WTC11 (cell line): ENCODE measurements at regions not wholly inside any gene's neighbourhood (a gene's known extent, or its start where the extent isn't known, plus 50 kb on each side); places are given as distances from the start of the nearest gene placed in this dataset.
A peak's percentile ranks its signal among the peaks of the same experiment; 100 is the strongest.

Source experiments
- ATAC-seq: fragments of 200-7000 bp; cut with Tn5 transposase; 2 replicates; pipeline ENCODE4 v1.10.0; 2021; ENCODE audit warnings: mild to moderate bottlenecking, moderate library complexity
- CTCF ChIA-PET: fragments of 300-600 bp; sonication (Branson Sonifier 250); formaldehyde crosslinking; loops from one replicate; lab custom pipeline; 2021; ENCODE audit warnings: antibody characterized with exemption; lab: Charles Lee
- POLR2A ChIA-PET: fragments of 350-600 bp; sonication (Branson Sonifier 250); formaldehyde crosslinking; loops from one replicate; lab custom pipeline; 2021; ENCODE audit warnings: antibody characterized with exemption; lab: Charles Lee
- DNase-seq: peaks from one replicate; pipeline ENCODE4 v3.0.0; 2021; ENCODE audit warnings: low spot score
- H3K27ac Mint-ChIP-seq: 2 replicates; pipeline ENCODE4 v1.8.0; 2021; ENCODE audit warnings: mixed read lengths
- H3K27me3 Mint-ChIP-seq: 2 replicates; pipeline ENCODE4 v1.8.0; 2021; ENCODE audit warnings: low read depth, mild to moderate bottlenecking, moderate library complexity, mixed read lengths
- H3K36me3 Mint-ChIP-seq: 2 replicates; pipeline ENCODE4 v1.8.0; 2021; ENCODE audit warnings: mixed read lengths
- H3K4me1 Mint-ChIP-seq: 2 replicates; pipeline ENCODE4 v1.8.0; 2022; ENCODE audit warnings: mixed read lengths
- H3K4me3 Mint-ChIP-seq: 2 replicates; pipeline ENCODE4 v1.8.0; 2021; ENCODE audit warnings: mild to moderate bottlenecking, moderate library complexity, mixed read lengths
- H3K9me3 Mint-ChIP-seq: 2 replicates; pipeline ENCODE4 v1.8.0; 2021; ENCODE audit warnings: mixed read lengths
- ATF1 ChIP-seq: sonication (generic); formaldehyde crosslinking; IDR thresholded peaks from 2 replicates; pipeline ENCODE4 v1.8.1; 2023; ENCODE audit warnings: mild to moderate bottlenecking, moderate library complexity, missing genetic modification reagents
- ATF2 ChIP-seq: sonication (generic); formaldehyde crosslinking; IDR thresholded peaks from 2 replicates; pipeline ENCODE4 v1.8.1; 2022; ENCODE audit warnings: low read depth, missing genetic modification reagents, borderline replicate concordance
- CBFB ChIP-seq: sonication (generic); formaldehyde crosslinking; IDR thresholded peaks from 2 replicates; pipeline ENCODE4 v1.8.1; 2022; ENCODE audit warnings: mild to moderate bottlenecking, low read depth, missing genetic modification reagents
- CDX4 ChIP-seq: fragments of 250-450 bp; sonication (Bioruptor Pico); IDR thresholded peaks from 2 replicates; pipeline ENCODE4 v1.9.0; 2021; ENCODE audit warnings: moderate library complexity, mild to moderate bottlenecking, inconsistent platforms, borderline replicate concordance
- CREB1 ChIP-seq: sonication (generic); formaldehyde crosslinking; IDR thresholded peaks from 2 replicates; pipeline ENCODE4 v1.8.0; 2023; ENCODE audit warnings: mild to moderate bottlenecking, missing genetic modification reagents
- CREM ChIP-seq: sonication (generic); formaldehyde crosslinking; IDR thresholded peaks from 2 replicates; pipeline ENCODE4 v1.8.1; 2022; ENCODE audit warnings: mild to moderate bottlenecking, missing genetic modification reagents, moderate library complexity
- ELF4 ChIP-seq: sonication (generic); formaldehyde crosslinking; IDR thresholded peaks from 2 replicates; pipeline ENCODE4 v1.8.1; 2022; ENCODE audit warnings: low read depth, mild to moderate bottlenecking, moderate library complexity, missing genetic modification reagents
- EMX1 ChIP-seq: fragments of 250-450 bp; sonication (Bioruptor Pico); IDR thresholded peaks from 2 replicates; pipeline ENCODE4 v1.8.0; 2021; ENCODE audit warnings: mild to moderate bottlenecking
- ESRRA ChIP-seq: sonication (generic); formaldehyde crosslinking; IDR thresholded peaks from 2 replicates; pipeline ENCODE4 v1.8.1; 2022; ENCODE audit warnings: mild to moderate bottlenecking, missing genetic modification reagents, borderline replicate concordance
- ETV6 ChIP-seq: sonication (generic); formaldehyde crosslinking; IDR thresholded peaks from 2 replicates; pipeline ENCODE4 v1.8.1; 2022; ENCODE audit warnings: mild to moderate bottlenecking, missing genetic modification reagents
- FOXK1 ChIP-seq: sonication (generic); formaldehyde crosslinking; IDR thresholded peaks from 2 replicates; pipeline ENCODE4 v1.8.0; 2022; ENCODE audit warnings: mild to moderate bottlenecking, moderate library complexity, missing genetic modification reagents
- JUN ChIP-seq: sonication (generic); formaldehyde crosslinking; IDR thresholded peaks from 2 replicates; pipeline ENCODE4 v1.8.0; 2023; ENCODE audit warnings: mild to moderate bottlenecking, missing genetic modification reagents
- MAX ChIP-seq: sonication (generic); formaldehyde crosslinking; IDR thresholded peaks from 2 replicates; pipeline ENCODE4 v1.8.0; 2022; ENCODE audit warnings: mild to moderate bottlenecking, missing genetic modification reagents
- NFATC4 ChIP-seq: fragments of 250-450 bp; sonication (Bioruptor Pico); IDR thresholded peaks from 2 replicates; pipeline ENCODE4 v1.9.0; 2021; ENCODE audit warnings: mild to moderate bottlenecking
- NFE2L1 ChIP-seq: sonication (generic); formaldehyde crosslinking; IDR thresholded peaks from 2 replicates; pipeline ENCODE4 v1.8.1; 2023; ENCODE audit warnings: missing genetic modification reagents
- NR1H2 ChIP-seq: sonication (generic); formaldehyde crosslinking; IDR thresholded peaks from 2 replicates; pipeline ENCODE4 v1.9.0; 2021; ENCODE audit warnings: mild to moderate bottlenecking, moderate library complexity, missing genetic modification reagents
- SMAD4 ChIP-seq: sonication (generic); formaldehyde crosslinking; IDR thresholded peaks from 2 replicates; pipeline ENCODE4 v1.8.0; 2022; ENCODE audit warnings: mild to moderate bottlenecking, missing genetic modification reagents
- SP1 ChIP-seq: sonication (generic); formaldehyde crosslinking; conservative IDR thresholded peaks from 2 replicates; pipeline ENCODE4 v1.8.1; 2022; ENCODE audit warnings: missing genetic modification reagents
- USF1 ChIP-seq: sonication (generic); formaldehyde crosslinking; IDR thresholded peaks from 2 replicates; pipeline ENCODE4 v1.8.0; 2022; ENCODE audit warnings: mild to moderate bottlenecking, missing genetic modification reagents
- ZNF232 ChIP-seq: sonication (generic); formaldehyde crosslinking; IDR thresholded peaks from 2 replicates; pipeline ENCODE4 v1.8.0; 2022; ENCODE audit warnings: mild to moderate bottlenecking, missing genetic modification reagents
- ZNF263 ChIP-seq: sonication (generic); formaldehyde crosslinking; IDR thresholded peaks from 2 replicates; pipeline ENCODE4 v1.8.1; 2022; ENCODE audit warnings: low read depth, mild to moderate bottlenecking, moderate library complexity, missing genetic modification reagents
- ZNF396 ChIP-seq: fragments of 250-450 bp; sonication (Bioruptor Pico); IDR thresholded peaks from 2 replicates; pipeline ENCODE4 v1.8.0; 2021; ENCODE audit warnings: mild to moderate bottlenecking, moderate library complexity, borderline replicate concordance
- ZNF423 ChIP-seq: fragments of 250-450 bp; sonication (Bioruptor Pico); IDR thresholded peaks from 2 replicates; pipeline ENCODE4 v2.1.2; 2022; ENCODE audit warnings: mild to moderate bottlenecking, moderate library complexity
- ZNF512 ChIP-seq: sonication (generic); formaldehyde crosslinking; IDR thresholded peaks from 2 replicates; pipeline ENCODE4 v1.8.1; 2022; ENCODE audit warnings: missing genetic modification reagents, borderline replicate concordance
- ZNF671 ChIP-seq: fragments of 250-450 bp; sonication (Bioruptor Pico); IDR thresholded peaks from 2 replicates; pipeline ENCODE4 v1.8.0; 2021; ENCODE audit warnings: mild to moderate bottlenecking
- TF ChIP-seq, protein P1 (sequence below): sonication (generic); formaldehyde crosslinking; IDR thresholded peaks from 2 replicates; pipeline ENCODE4 v1.8.1; 2023; ENCODE audit warnings: mild to moderate bottlenecking, missing genetic modification reagents, moderate library complexity
- TF ChIP-seq, protein P2 (sequence below): sonication (generic); formaldehyde crosslinking; IDR thresholded peaks from 2 replicates; pipeline ENCODE4 v1.8.1; 2023; ENCODE audit warnings: mild to moderate bottlenecking, missing genetic modification reagents

DNA sequence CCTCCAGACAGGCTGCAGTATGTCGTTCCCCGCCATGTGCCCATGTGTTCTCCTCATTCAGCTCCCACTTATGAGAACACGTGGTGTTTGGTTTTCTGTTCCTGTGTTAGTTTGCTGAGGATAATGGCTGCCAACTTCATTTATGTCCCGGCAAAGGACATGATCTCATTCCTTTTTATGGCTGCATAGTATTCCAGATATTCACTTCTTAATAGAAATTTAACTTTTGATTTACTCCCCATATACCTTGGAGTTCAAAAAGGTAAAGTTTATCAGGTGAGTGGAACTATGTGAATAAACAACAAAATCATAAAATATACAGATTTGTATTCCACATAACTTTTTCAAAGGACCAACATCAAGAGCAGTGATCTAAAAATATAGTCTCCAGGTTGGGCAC, 372.6 kb downstream of the STK39 start (continued):
- TF ChIP-seq NFATC4 (no peak), ZNF396 (CRISPR knock-in tag) (no peak), FOXK1 (CRISPR knock-in tag) (no peak)
- TF ChIP-seq, protein P1, sequence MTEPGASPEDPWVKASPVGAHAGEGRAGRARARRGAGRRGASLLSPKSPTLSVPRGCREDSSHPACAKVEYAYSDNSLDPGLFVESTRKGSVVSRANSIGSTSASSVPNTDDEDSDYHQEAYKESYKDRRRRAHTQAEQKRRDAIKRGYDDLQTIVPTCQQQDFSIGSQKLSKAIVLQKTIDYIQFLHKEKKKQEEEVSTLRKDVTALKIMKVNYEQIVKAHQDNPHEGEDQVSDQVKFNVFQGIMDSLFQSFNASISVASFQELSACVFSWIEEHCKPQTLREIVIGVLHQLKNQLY = no peak

DNA sequence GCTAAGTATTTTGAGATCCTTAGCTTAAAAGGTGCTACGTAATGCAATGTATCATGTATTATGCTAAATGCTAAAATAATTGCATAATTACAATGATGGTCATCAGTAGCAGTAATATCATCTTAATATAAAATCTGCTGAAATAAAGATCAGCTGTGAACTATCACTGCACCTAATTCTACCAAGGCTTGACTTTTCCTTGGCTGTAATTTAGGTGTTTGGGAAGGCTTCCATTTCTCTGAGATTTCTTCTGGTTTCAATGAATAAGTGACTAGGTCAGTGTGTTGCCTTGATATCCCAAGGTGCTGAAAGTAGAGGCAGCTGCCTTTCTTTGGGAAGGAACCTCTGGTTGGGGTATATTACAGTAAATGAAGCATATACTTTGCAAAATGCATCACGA, 376.1 kb downstream of the STK39 start:
- ChIA-PET CTCF (no interaction called here), POLR2A (interaction anchor here (0.6 kb wide), 1 partner anchor 68 kb away, joined by 3 read pairs; no protein-coding TSS in a partner anchor)
- Mint-ChIP-seq H3K4me3 (no peak overlapping the region), H3K4me1 (no peaks in the 10 kb centered on the region), H3K27me3 (no peaks in the 10 kb centered on the region), H3K27ac (no peak overlapping the region; the same call in 1 of the 2 replicates), H3K36me3 (peaks cover 28% of the 10 kb centered on the region), H3K9me3 (peaks cover 18% of the 10 kb centered on the region)
- ATAC-seq (no peak), DNase-seq (no peak)
- TF ChIP-seq ESRRA (CRISPR knock-in tag) (no peak), ZNF671 (CRISPR knock-in tag) (no peak), ELF4 (CRISPR knock-in tag) (no peak), NR1H2 (CRISPR knock-in tag) (no peak), ZNF423 (CRISPR knock-in tag) (no peak), ZNF396 (CRISPR knock-in tag) (no peak), CDX4 (CRISPR knock-in tag) (no peak), USF1 (CRISPR knock-in tag) (no peak), CREM (no peak), SMAD4 (CRISPR knock-in tag) (no peak), NFATC4 (no peak), SP1 (no peak), ZNF263 (CRISPR knock-in tag) (no peak), ZNF512 (CRISPR knock-in tag) (no peak), ZNF232 (CRISPR knock-in tag) (no peak)
- TF ChIP-seq, protein P2, sequence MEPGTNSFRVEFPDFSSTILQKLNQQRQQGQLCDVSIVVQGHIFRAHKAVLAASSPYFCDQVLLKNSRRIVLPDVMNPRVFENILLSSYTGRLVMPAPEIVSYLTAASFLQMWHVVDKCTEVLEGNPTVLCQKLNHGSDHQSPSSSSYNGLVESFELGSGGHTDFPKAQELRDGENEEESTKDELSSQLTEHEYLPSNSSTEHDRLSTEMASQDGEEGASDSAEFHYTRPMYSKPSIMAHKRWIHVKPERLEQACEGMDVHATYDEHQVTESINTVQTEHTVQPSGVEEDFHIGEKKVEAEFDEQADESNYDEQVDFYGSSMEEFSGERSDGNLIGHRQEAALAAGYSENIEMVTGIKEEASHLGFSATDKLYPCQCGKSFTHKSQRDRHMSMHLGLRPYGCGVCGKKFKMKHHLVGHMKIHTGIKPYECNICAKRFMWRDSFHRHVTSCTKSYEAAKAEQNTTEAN (CRISPR knock-in tag) = no peak

DNA sequence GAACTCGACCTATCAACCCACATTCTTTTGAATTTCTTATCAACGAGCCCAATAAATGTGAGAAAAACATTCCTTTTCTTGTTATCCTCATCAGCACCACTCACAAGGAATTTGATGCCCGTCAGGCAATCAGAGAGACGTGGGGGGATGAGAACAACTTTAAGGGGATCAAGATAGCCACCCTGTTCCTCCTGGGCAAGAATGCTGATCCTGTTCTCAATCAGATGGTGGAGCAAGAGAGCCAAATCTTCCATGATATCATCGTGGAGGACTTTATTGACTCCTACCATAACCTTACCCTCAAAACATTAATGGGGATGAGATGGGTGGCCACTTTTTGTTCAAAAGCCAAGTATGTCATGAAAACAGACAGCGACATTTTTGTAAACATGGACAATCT, 378.2 kb downstream of the STK39 start:
- H3K27ac Mint-ChIP-seq = no peak overlapping the region
- ATAC-seq (peak; percentile 70), DNase-seq (no peak)
- peaks cover 19% of the 10 kb centered on the region for H3K9me3 Mint-ChIP-seq
- H3K4me3 Mint-ChIP-seq = no peak overlapping the region
- CTCF ChIA-PET = no interaction called here
- peaks cover 27% of the 10 kb centered on the region for H3K36me3 Mint-ChIP-seq
- POLR2A ChIA-PET = no interaction called here
- no peaks in the 10 kb centered on the region for H3K4me1 Mint-ChIP-seq
- H3K27me3 Mint-ChIP-seq = no peaks in the 10 kb centered on the region
- TF ChIP-seq ATF1 (CRISPR knock-in tag) (no peak), CREB1 (CRISPR knock-in tag) (no peak), FOXK1 (CRISPR knock-in tag) (no peak), EMX1 (CRISPR knock-in tag) (no peak), CBFB (CRISPR knock-in tag) (no peak), CDX4 (CRISPR knock-in tag) (no peak), MAX (CRISPR knock-in tag) (no peak), NFE2L1 (CRISPR knock-in tag) (no peak), JUN (no peak), ZNF512 (CRISPR knock-in tag) (no peak), ETV6 (no peak), ZNF263 (CRISPR knock-in tag) (no peak), ATF2 (CRISPR knock-in tag) (no peak)
